Keratinocyte (primary cell): ENCODE measurements at regions not wholly inside any gene's neighbourhood (a gene's known extent, or its start where the extent isn't known, plus 50 kb on each side); places are given as distances from the start of the nearest gene placed in this dataset.

Source experiments
- EZH2 ChIP-seq: IDR thresholded peaks from one replicate; pipeline ENCODE4 v1.6.1; 2012; ENCODE audit warnings: inconsistent platforms, mild to moderate bottlenecking, low read length, moderate library complexity
- TF ChIP-seq, protein P1 (sequence below), 3 experiments: IDR thresholded peaks in 1 of 3; conservative IDR thresholded peaks in 1 of 3; optimal IDR thresholded peaks in 1 of 3; 2 replicates in 2 of 3; 3 replicates in 1 of 3; pipeline versions ENCODE3 to v1.5.1; 2011; ENCODE audit warnings: low read length in 3 of 3, mild to moderate bottlenecking in 3 of 3, moderate library complexity in 2 of 3, control low read depth in 1 of 3, inconsistent platforms in 1 of 3; ENCODE audit not compliant: insufficient read depth in 2 of 3; ENCODE audit errors: extremely low read depth in 1 of 3

DNA sequence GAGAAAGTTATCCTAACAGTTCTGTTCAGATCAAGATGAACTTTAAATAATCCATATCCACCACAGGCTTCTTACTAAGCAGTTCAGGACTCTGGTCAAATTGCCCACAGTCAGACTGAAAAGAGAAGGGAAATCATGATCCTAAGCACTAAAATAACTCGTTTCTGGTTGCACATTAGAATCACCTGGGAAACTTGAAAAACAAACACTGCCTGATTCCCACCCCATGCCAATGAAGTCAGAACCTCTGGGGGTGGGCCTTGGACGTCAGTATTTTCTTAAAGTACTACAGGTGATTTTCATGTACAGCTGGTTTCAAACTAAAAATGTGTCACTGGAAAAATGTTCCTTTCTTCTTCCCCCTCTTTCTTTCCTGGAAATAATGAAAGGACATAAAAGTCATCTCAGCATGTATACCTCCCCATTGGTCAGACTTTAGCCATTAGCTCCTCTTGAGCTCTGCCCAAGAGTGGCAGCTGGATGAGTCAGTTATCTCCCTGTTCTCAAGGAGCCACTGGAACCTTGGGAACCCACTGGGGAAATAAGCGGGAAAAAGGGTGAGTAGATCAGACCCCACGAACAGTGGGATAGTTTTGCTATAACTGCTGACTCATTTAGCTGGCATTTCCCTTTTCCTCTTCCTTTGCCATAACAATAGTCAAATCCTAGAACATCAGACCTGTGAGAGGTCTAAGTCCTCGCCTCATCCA is 75.3 kb upstream of the IL6 start:
- TF ChIP-seq EZH2 = no peak
- TF ChIP-seq, protein P1, sequence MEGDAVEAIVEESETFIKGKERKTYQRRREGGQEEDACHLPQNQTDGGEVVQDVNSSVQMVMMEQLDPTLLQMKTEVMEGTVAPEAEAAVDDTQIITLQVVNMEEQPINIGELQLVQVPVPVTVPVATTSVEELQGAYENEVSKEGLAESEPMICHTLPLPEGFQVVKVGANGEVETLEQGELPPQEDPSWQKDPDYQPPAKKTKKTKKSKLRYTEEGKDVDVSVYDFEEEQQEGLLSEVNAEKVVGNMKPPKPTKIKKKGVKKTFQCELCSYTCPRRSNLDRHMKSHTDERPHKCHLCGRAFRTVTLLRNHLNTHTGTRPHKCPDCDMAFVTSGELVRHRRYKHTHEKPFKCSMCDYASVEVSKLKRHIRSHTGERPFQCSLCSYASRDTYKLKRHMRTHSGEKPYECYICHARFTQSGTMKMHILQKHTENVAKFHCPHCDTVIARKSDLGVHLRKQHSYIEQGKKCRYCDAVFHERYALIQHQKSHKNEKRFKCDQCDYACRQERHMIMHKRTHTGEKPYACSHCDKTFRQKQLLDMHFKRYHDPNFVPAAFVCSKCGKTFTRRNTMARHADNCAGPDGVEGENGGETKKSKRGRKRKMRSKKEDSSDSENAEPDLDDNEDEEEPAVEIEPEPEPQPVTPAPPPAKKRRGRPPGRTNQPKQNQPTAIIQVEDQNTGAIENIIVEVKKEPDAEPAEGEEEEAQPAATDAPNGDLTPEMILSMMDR (optimal IDR thresholded peaks at IDR 0.05 in 1 of 3, IDR thresholded peaks at IDR 0.05 in 1 of 3, conservative IDR thresholded peaks at IDR 0.05 in 1 of 3; ENCODE audit: extremely low read depth in 1 of 3, insufficient read depth in 2 of 3, low read length in 3 of 3) = no peak
